MM.1S (cell line): ENCODE measurements at regions not wholly inside any gene's neighbourhood (a gene's known extent, or its start where the extent isn't known, plus 50 kb on each side); places are given as distances from the start of the nearest gene placed in this dataset.

Experiments
- DNase-seq: peaks from one replicate; pipeline ENCODE4 v3.0.0-alpha.2; 2015
- H2AFZ ChIP-seq: fragments of 300-600 bp; sonication (generic); 2 replicates; pipeline ENCODE4 v1.6.0; 2016; ENCODE audit warnings: antibody characterized with exemption, low read length
- H3F3A ChIP-seq: fragments of 300-600 bp; sonication (generic); 2 replicates; pipeline ENCODE4 v1.6.1; 2016; ENCODE audit warnings: mild to moderate bottlenecking, antibody characterized with exemption, low read length, moderate library complexity, mixed read lengths; ENCODE audit not compliant: insufficient read depth
- H3K27ac ChIP-seq: fragments of 300-600 bp; sonication (generic); 2 replicates; pipeline ENCODE4 v1.5.1; 2016; ENCODE audit warnings: mild to moderate bottlenecking, low read length
- H3K27me3 ChIP-seq: fragments of 300-600 bp; sonication (generic); replicated peaks from 2 replicates; pipeline ENCODE4 v1.6.0; 2016; ENCODE audit warnings: low read length; ENCODE audit not compliant: insufficient read depth
- H3K36me3 ChIP-seq: fragments of 300-600 bp; sonication (generic); replicated peaks from 2 replicates; pipeline ENCODE4 v1.6.1; 2016; ENCODE audit warnings: mild to moderate bottlenecking, low read length, mixed read lengths; ENCODE audit not compliant: insufficient read depth
- H3K4me1 ChIP-seq: fragments of 300-600 bp; sonication (generic); 2 replicates; pipeline ENCODE4 v1.6.1; 2016; ENCODE audit warnings: low read length, mixed read lengths
- H3K4me2 ChIP-seq: fragments of 300-600 bp; sonication (generic); 2 replicates; pipeline ENCODE4 v1.6.0; 2016; ENCODE audit warnings: low read depth, low read length
- H3K4me3 ChIP-seq: fragments of 300-600 bp; sonication (generic); 2 replicates; pipeline ENCODE4 v1.5.1; 2016; ENCODE audit warnings: low read length, mixed read lengths
- H3K79me2 ChIP-seq: fragments of 300-600 bp; sonication (generic); 2 replicates; pipeline ENCODE4 v1.6.1; 2016; ENCODE audit warnings: mixed run types, low read length, mixed read lengths
- H3K9ac ChIP-seq: fragments of 300-600 bp; sonication (generic); 2 replicates; pipeline ENCODE4 v1.6.1; 2016; ENCODE audit warnings: low read length, mixed read lengths
- H3K9me2 ChIP-seq: fragments of 300-600 bp; sonication (generic); replicated peaks from 2 replicates; pipeline ENCODE4 v1.6.1; 2016; ENCODE audit warnings: mild to moderate bottlenecking, low read length, mixed read lengths; ENCODE audit not compliant: insufficient read depth
- H3K9me3 ChIP-seq: fragments of 300-600 bp; sonication (generic); replicated peaks from 2 replicates; pipeline ENCODE4 v1.6.1; 2016; ENCODE audit warnings: mild to moderate bottlenecking, low read length, mixed read lengths; ENCODE audit not compliant: insufficient read depth
- H4K20me1 ChIP-seq: fragments of 300-600 bp; sonication (generic); 2 replicates; pipeline ENCODE4 v1.6.1; 2016; ENCODE audit warnings: mild to moderate bottlenecking, low read length, moderate library complexity, mixed read lengths; ENCODE audit not compliant: insufficient read depth
- EZH2 ChIP-seq: fragments of 300-600 bp; sonication (generic); optimal IDR thresholded peaks from 2 replicates; pipeline ENCODE3; 2017; ENCODE audit warnings: low read depth, mild to moderate bottlenecking, antibody characterized with exemption, low read length, mixed read lengths
- EZH2phosphoT487 ChIP-seq: fragments of 300-600 bp; sonication (generic); IDR thresholded peaks from 2 replicates; pipeline ENCODE4 v1.6.1; 2018; ENCODE audit warnings: antibody characterized with exemption, low read length
- TF ChIP-seq, protein P1 (sequence below): fragments of 300-600 bp; sonication (generic); IDR thresholded peaks from 2 replicates; pipeline ENCODE4 v1.5.1; 2016; ENCODE audit warnings: antibody characterized with exemption, low read length, mixed read lengths

DNA sequence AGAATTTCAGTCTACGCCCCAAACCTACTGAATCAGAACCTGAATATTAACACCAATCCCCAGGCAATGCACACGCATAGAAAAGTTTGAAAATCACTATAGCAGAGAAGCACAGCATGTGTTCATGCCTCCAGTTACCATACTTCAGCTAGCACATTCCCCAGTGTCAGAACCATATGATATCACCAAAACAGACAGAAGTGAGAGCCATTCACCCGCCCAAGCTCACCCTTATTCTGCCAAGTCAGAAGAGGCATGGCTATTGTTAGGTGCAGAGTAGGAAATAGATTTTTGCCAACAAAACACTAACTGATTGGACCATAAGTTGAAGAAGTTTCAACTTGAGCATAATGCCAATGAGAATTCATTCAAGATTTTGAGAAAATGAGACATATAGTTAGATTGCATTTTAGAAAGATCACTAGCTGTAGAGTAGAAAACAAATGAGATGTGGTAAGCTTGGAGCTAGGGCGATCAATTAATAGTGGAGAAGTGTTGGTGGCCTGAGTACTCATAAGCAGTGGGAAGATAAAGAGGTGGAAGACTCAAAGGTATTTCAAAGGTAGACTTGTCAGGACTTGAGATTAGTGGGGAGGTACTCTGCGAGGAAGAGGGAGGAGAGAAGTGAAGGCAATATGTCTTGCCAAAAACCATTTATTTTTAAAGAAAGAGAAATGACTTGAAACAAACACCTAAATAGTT lies 492.4 kb downstream of the SUCLA2 start:
- H3F3A ChIP-seq = no peaks in the 10 kb centered on the region
- DNase-seq = no peak
- H3K36me3 ChIP-seq = no peaks in the 10 kb centered on the region
- no peaks in the 10 kb centered on the region for H3K27me3 ChIP-seq
- no peak overlapping the region for H3K27ac ChIP-seq
- no peak overlapping the region for H2AFZ ChIP-seq
- no peaks in the 10 kb centered on the region for H3K4me1 ChIP-seq
- H3K4me3 ChIP-seq = no peak overlapping the region
- H3K9me3 ChIP-seq = no peaks in the 10 kb centered on the region
- no peak overlapping the region for H3K9ac ChIP-seq
- H4K20me1 ChIP-seq = no peaks in the 10 kb centered on the region
- no peak for TF ChIP-seq EZH2
- TF ChIP-seq, protein P1, sequence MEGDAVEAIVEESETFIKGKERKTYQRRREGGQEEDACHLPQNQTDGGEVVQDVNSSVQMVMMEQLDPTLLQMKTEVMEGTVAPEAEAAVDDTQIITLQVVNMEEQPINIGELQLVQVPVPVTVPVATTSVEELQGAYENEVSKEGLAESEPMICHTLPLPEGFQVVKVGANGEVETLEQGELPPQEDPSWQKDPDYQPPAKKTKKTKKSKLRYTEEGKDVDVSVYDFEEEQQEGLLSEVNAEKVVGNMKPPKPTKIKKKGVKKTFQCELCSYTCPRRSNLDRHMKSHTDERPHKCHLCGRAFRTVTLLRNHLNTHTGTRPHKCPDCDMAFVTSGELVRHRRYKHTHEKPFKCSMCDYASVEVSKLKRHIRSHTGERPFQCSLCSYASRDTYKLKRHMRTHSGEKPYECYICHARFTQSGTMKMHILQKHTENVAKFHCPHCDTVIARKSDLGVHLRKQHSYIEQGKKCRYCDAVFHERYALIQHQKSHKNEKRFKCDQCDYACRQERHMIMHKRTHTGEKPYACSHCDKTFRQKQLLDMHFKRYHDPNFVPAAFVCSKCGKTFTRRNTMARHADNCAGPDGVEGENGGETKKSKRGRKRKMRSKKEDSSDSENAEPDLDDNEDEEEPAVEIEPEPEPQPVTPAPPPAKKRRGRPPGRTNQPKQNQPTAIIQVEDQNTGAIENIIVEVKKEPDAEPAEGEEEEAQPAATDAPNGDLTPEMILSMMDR = no peak
- TF ChIP-seq EZH2phosphoT487 = no peak
- no peaks in the 10 kb centered on the region for H3K9me2 ChIP-seq
- H3K4me2 ChIP-seq = no peak overlapping the region
- H3K79me2 ChIP-seq = no peaks in the 10 kb centered on the region

DNA sequence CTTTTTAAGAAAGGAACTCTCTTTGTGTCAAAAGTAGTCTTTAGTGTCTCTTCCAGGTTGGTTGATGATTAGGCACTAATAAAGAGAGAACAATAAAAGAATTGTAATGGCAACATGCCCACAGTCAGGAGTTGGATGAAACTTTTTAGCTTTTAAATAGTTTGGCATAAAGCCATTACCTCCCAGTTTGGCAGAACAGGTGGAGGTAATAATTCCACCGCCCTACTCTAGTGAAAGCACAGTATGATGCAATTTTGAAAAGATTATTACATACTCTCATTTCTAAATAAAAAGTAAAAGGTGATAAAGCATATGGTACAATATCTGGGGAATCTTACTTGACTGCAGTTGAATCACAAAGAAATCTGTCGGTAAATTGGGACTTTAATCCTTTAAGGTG lies 497.6 kb downstream of the SUCLA2 start:
- H3K4me2 ChIP-seq = no peak overlapping the region
- TF ChIP-seq, protein P1 = no peak
- TF ChIP-seq EZH2 (no peak), EZH2phosphoT487 (no peak)
- H3K9ac ChIP-seq = no peak overlapping the region

DNA sequence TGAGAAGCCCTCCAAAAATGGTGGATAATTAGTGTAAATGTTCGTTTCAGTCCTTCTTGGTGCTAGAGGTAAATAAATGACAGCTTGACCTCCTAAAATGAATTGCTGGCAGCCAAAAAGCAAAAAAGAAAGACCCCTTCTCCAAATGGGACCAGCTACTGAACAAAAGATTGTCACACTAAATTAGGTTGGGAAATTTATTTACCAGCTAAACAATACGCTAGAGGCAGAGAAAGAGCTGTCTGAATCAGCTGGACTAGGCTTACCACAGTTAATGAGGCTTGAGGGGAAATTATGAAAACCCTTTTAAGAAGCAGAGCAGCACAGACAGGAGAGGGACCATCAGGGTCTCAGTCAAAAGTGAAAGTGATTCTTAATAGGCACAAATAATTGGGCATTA lies 498.9 kb downstream of the SUCLA2 start:
- no peak overlapping the region for H3K4me3 ChIP-seq
- H3K4me1 ChIP-seq = no peaks in the 10 kb centered on the region
- H3K36me3 ChIP-seq = no peaks in the 10 kb centered on the region
- no peaks in the 10 kb centered on the region for H3K27me3 ChIP-seq
- no peaks in the 10 kb centered on the region for H3F3A ChIP-seq
- H3K9me3 ChIP-seq = no peaks in the 10 kb centered on the region
- H3K27ac ChIP-seq = no peak overlapping the region
- no peaks in the 10 kb centered on the region for H3K9me2 ChIP-seq
- H4K20me1 ChIP-seq = no peaks in the 10 kb centered on the region
- DNase-seq = no peak
- H2AFZ ChIP-seq = no peak overlapping the region
- H3K79me2 ChIP-seq = no peaks in the 10 kb centered on the region
- H3K9ac ChIP-seq = no peak overlapping the region
- no peak overlapping the region for H3K4me2 ChIP-seq
- TF ChIP-seq, protein P1 = no peak
- no peak for TF ChIP-seq EZH2phosphoT487
- no peak for TF ChIP-seq EZH2

More for the DNA sequence above, 497.6 kb downstream of the SUCLA2 start:
- no peaks in the 10 kb centered on the region for H3K4me1 ChIP-seq
- no peak overlapping the region for H2AFZ ChIP-seq
- H3K9me3 ChIP-seq = no peaks in the 10 kb centered on the region
- no peaks in the 10 kb centered on the region for H3K36me3 ChIP-seq
- H4K20me1 ChIP-seq = no peaks in the 10 kb centered on the region
- H3K9me2 ChIP-seq = no peaks in the 10 kb centered on the region
- no peak overlapping the region for H3K4me3 ChIP-seq
- H3F3A ChIP-seq = no peaks in the 10 kb centered on the region
- no peak overlapping the region for H3K27ac ChIP-seq
- DNase-seq = no peak
- no peaks in the 10 kb centered on the region for H3K79me2 ChIP-seq
- no peaks in the 10 kb centered on the region for H3K27me3 ChIP-seq
